Coronary artery (tissue), 2 donors: ENCODE measurements at regions not wholly inside any gene's neighbourhood (a gene's known extent, or its start where the extent isn't known, plus 50 kb on each side); places are given as distances from the start of the nearest gene placed in this dataset.

Experiments
- DNase-seq: peaks from one replicate; pipeline ENCODE4 v3.0.0-alpha.2; 2017; ENCODE audit warnings: low spot score
- H3K27ac ChIP-seq, 2 donors: fragments of 200-600 bp; sonication (generic); one replicate each; pipeline ENCODE4 v1.5.1; 2016 to 2019
- H3K4me3 ChIP-seq: fragments of 200-600 bp; sonication (generic); 2 replicates; pipeline ENCODE4 v1.5.1; 2016; ENCODE audit warnings: mild to moderate bottlenecking, moderate library complexity
- TF ChIP-seq, protein P1 (sequence below): fragments of 200-600 bp; sonication (generic); IDR thresholded peaks from one replicate; pipeline ENCODE4 v1.5.1; 2019; ENCODE audit warnings: antibody characterized with exemption

DNA sequence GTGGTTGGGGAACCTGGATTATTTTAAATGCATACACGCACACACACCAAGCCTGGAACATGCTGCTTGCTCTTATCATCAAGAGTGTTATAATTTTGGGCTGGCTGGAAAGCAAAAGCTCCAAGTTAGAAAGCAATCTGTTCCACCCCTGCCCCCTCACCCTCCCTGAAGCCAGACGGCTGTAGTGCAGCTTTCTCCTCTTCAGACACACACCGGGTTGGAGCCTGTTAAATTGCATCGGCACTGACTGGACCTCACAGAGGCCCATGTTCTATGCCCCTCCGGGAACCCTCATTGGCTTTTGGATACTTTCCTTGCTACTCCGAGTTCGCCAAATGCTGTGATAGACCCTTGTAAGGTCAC is 90.6 kb upstream of the KCNJ15 start:
- H3K4me3 ChIP-seq = no peak overlapping the region
- no peak overlapping the region for H3K27ac ChIP-seq
- DNase-seq = no peak
- TF ChIP-seq, protein P1, sequence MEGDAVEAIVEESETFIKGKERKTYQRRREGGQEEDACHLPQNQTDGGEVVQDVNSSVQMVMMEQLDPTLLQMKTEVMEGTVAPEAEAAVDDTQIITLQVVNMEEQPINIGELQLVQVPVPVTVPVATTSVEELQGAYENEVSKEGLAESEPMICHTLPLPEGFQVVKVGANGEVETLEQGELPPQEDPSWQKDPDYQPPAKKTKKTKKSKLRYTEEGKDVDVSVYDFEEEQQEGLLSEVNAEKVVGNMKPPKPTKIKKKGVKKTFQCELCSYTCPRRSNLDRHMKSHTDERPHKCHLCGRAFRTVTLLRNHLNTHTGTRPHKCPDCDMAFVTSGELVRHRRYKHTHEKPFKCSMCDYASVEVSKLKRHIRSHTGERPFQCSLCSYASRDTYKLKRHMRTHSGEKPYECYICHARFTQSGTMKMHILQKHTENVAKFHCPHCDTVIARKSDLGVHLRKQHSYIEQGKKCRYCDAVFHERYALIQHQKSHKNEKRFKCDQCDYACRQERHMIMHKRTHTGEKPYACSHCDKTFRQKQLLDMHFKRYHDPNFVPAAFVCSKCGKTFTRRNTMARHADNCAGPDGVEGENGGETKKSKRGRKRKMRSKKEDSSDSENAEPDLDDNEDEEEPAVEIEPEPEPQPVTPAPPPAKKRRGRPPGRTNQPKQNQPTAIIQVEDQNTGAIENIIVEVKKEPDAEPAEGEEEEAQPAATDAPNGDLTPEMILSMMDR = no peak

GRCh38 chr21:38167345-38167744 is 89.4 kb upstream of the KCNJ15 start:
- no peak overlapping the region for H3K4me3 ChIP-seq
- TF ChIP-seq, protein P1 = no peak
- no peak for DNase-seq
- H3K27ac ChIP-seq = no peak overlapping the region

DNA sequence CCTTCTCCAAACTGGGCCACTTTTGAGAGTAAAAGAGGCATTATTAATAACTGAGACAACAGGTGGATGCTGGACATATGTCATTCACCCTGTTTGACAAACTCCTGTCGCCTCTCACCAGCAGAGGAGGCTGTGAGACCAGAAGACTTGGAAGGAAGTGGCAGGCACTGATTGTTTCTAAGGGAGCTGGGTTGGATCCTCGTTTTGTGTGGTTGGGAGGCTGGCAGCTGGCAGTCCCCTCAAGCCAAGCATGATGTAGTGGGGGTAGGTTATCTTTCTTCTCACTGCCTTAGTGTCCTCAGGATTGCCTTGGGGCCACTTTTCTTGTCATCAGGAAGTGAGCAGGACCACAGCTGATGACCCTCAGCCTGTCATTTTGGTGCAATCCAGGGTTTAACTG is 86.5 kb upstream of the KCNJ15 start:
- H3K4me3 ChIP-seq = no peak overlapping the region
- TF ChIP-seq, protein P1 = no peak
- no peak overlapping the region for H3K27ac ChIP-seq
- DNase-seq = no peak

- H3K27ac ChIP-seq = no peak overlapping the region
- H3K4me3 ChIP-seq = no peak overlapping the region
- TF ChIP-seq, protein P1 = no peak
- DNase-seq = no peak
These were observed 85.8 kb upstream of the KCNJ15 start for GRCh38 chr21:38170704-38171682.

DNA sequence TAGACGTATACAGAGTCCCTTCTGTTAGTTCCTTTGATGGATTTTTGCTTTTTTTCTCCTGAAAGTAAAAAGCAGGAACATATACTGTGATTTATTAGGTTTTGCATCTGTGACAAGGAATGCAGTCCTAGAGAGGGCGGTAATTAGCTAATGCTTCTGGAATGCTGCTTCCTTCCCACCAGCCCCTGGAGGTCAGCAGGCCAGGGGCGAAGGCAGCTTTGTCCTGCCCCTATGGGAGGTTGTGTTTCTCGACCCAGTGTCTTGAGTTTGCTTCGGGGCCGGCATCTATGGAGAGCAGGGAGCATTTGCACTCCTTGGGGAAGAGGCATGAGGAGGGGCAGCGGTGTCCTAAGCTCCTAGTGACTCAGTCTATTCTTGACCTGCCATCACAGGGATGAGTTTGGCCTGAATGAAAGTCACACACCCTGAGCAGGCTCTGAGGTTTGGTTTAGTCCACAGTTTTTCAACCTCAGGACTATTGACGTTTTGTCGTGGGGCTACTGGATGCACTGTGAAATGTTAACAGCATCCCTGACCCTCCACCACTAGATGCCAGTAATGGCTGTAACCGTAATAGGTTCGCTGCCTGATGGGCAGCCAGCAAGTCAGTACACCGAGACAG is 85.0 kb upstream of the KCNJ15 start:
- Histone ChIP-seq H3K27ac (no peak overlapping the region), H3K4me3 (no peak overlapping the region)
- TF ChIP-seq, protein P1 = no peak
- DNase-seq = no peak

DNA sequence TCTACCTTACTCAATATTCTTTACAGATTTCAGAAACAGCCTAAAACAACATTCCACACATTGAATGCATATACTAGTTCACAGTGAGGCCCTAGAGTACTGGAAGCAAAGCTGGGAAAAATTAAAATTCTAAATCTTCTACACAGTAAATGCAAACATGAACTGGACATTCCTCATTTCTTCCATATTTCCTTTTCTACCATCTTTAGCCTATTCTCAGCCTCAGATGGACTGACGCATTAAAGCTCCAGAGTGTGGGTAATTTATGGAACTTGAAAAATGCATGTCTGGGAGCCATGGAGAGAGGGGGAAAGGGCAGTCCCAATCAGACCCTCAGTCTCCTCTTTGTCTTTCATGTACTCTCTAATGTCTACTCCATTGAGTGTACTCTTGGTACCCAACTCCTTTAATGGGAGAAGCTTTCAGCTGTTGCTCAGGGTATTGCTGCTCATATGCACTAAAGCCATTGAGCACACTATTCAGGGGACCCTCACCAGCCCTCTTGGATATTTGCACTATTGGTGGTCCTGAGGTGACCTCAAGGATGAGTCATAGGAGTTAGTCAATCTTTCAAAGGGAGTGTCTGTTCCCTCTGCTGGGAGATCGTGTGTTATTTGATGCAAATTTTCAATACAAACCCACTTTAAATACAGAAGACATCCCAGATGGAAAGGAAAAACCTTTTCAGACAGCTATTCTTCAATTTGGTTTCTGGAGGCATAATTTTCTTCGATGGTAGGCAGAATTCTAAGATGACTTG is 83.3 kb upstream of the KCNJ15 start:
- no peak for DNase-seq
- H3K4me3 ChIP-seq = no peak overlapping the region
- TF ChIP-seq, protein P1 = no peak
- no peak overlapping the region for H3K27ac ChIP-seq
